CD14-positive monocyte (primary cell): ENCODE measurements at regions not wholly inside any gene's neighbourhood (a gene's known extent, or its start where the extent isn't known, plus 50 kb on each side); places are given as distances from the start of the nearest gene placed in this dataset.

Experiments used
- DNase-seq, 3 donors: peaks; one replicate each; pipeline ENCODE4 v3.0.0-alpha.2; 2011 to 2022
- H2AFZ ChIP-seq: 2 replicates; pipeline ENCODE4 v1.6.0; 2012; ENCODE audit warnings: mild to moderate bottlenecking, low read depth, low read length, inconsistent platforms; ENCODE audit not compliant: insufficient read depth, poor library complexity, severe bottlenecking
- H3K27ac ChIP-seq, 2 donors: 1 replicate in 1 of 2; 2 replicates in 1 of 2; pipeline ENCODE4 v1.5.1; 2012 to 2013; ENCODE audit warnings: low read length in 2 of 2, control low read depth in 1 of 2, inconsistent platforms in 1 of 2, low read depth in 1 of 2, mild to moderate bottlenecking in 1 of 2
- H3K27me3 ChIP-seq, 2 donors: one replicate each; pipeline versions ENCODE4 v1.6.0 to v1.6.1; 2011 to 2013; ENCODE audit warnings: low read length in 2 of 2; ENCODE audit not compliant: control insufficient read depth in 2 of 2, insufficient read depth in 2 of 2
- H3K36me3 ChIP-seq, 2 donors: replicated peaks in 1 of 2; 1 replicate in 1 of 2; 2 replicates in 1 of 2; pipeline versions ENCODE4 v1.5.1 to v1.6.1; 2012 to 2013; ENCODE audit warnings: low read length in 2 of 2, control low read depth in 1 of 2, inconsistent platforms in 1 of 2, mild to moderate bottlenecking in 1 of 2; ENCODE audit not compliant: insufficient read depth in 2 of 2, control insufficient read depth in 1 of 2
- H3K4me1 ChIP-seq, 2 donors: 1 replicate in 1 of 2; 2 replicates in 1 of 2; pipeline versions ENCODE4 v1.5.1 to v1.6.1; 2012 to 2013; ENCODE audit warnings: low read length in 2 of 2, control low read depth in 1 of 2, inconsistent platforms in 1 of 2, mild to moderate bottlenecking in 1 of 2, moderate library complexity in 1 of 2; ENCODE audit not compliant: insufficient read depth in 2 of 2, control insufficient read depth in 1 of 2
- H3K4me2 ChIP-seq: replicated peaks from 2 replicates; pipeline ENCODE3; 2012; ENCODE audit warnings: low read length, moderate library complexity, mild to moderate bottlenecking; ENCODE audit not compliant: poor library complexity, severe bottlenecking; ENCODE audit errors: extremely low read depth
- H3K4me3 ChIP-seq, 3 experiments: fragments of 200-600 bp in 1 of 3; sonication (generic) in 1 of 3; replicated peaks in 1 of 3; 1 replicate in 2 of 3; 2 replicates in 1 of 3; pipeline ENCODE4 v1.5.1; 2011 to 2013; ENCODE audit warnings: low read length in 3 of 3, mild to moderate bottlenecking in 3 of 3, control low read depth in 2 of 3, low read depth in 2 of 3, inconsistent platforms in 1 of 3, moderate library complexity in 1 of 3
- H3K79me2 ChIP-seq: 2 replicates; pipeline ENCODE4 v1.6.0; 2012; ENCODE audit warnings: mild to moderate bottlenecking, control low read depth, inconsistent platforms, low read length, moderate library complexity; ENCODE audit not compliant: insufficient read depth
- H3K9ac ChIP-seq: 2 replicates; pipeline ENCODE4 v1.6.0; 2017; ENCODE audit warnings: low read length, mild to moderate bottlenecking; ENCODE audit not compliant: insufficient read depth, poor library complexity, severe bottlenecking
- H3K9me3 ChIP-seq, 2 donors: replicated peaks in 1 of 2; 1 replicate in 1 of 2; 2 replicates in 1 of 2; pipeline versions ENCODE4 v1.5.1 to v1.6.1; 2012 to 2013; ENCODE audit warnings: low read length in 2 of 2, control low read depth in 1 of 2; ENCODE audit not compliant: control insufficient read depth in 1 of 2, insufficient read depth in 1 of 2
- H4K20me1 ChIP-seq: 2 replicates; pipeline ENCODE4 v1.6.0; 2012; ENCODE audit warnings: mild to moderate bottlenecking, low read length, control low read depth, moderate library complexity; ENCODE audit not compliant: insufficient read depth
- H3K27ac Mint-ChIP-seq, 7 donors: one replicate each; pipeline ENCODE4 v1.8.0; 2020; ENCODE audit warnings: mild to moderate bottlenecking in 7 of 7, mixed read lengths in 7 of 7, moderate library complexity in 6 of 7, inconsistent platforms in 2 of 7
- H3K27me3 Mint-ChIP-seq, 3 donors: one replicate each; pipeline ENCODE4 v1.8.0; 2021 to 2022; ENCODE audit warnings: low read depth in 3 of 3, mild to moderate bottlenecking in 3 of 3, mixed read lengths in 3 of 3, moderate library complexity in 3 of 3, inconsistent platforms in 1 of 3
- H3K36me3 Mint-ChIP-seq, 2 donors: one replicate each; pipeline ENCODE4 v1.8.0; 2020; ENCODE audit warnings: mixed read lengths in 2 of 2, inconsistent platforms in 1 of 2, mild to moderate bottlenecking in 1 of 2
- H3K4me1 Mint-ChIP-seq: one replicate; pipeline ENCODE4 v1.8.0; 2020; ENCODE audit warnings: mild to moderate bottlenecking, mixed read lengths
- H3K4me3 Mint-ChIP-seq, 2 donors: one replicate each; pipeline ENCODE4 v1.8.0; 2020; ENCODE audit warnings: mild to moderate bottlenecking in 2 of 2, mixed read lengths in 2 of 2, moderate library complexity in 1 of 2
- H3K9me3 Mint-ChIP-seq, 7 donors: one replicate each; pipeline ENCODE4 v1.8.0; 2020 to 2022; ENCODE audit warnings: mixed read lengths in 7 of 7, mild to moderate bottlenecking in 6 of 7, moderate library complexity in 6 of 7, inconsistent platforms in 2 of 7
- CTCF ChIP-seq: fragments of 200-600 bp; IDR thresholded peaks from one replicate; pipeline ENCODE4 v1.8.0; 2022; ENCODE audit warnings: antibody characterized with exemption, mild to moderate bottlenecking
- WGBS: methylation state at CpG from one replicate; pipeline ENCODE4 v1.1.5; 2013; ENCODE audit warnings: missing lambda C conversion rate; ENCODE audit not compliant: insufficient coverage; 5-methylcytosine and 5-hydroxymethylcytosine counted together
- intact Hi-C, 2 donors: fragments of 100-400 bp; cut with micrococcal nuclease; formaldehyde crosslinking; loops; one replicate each; pipeline versions ENCODE4 v1.15.0 to v1.15.1; 2023

- no peak for TF ChIP-seq CTCF
- 80% methylated on average over 3 of the region's 7 CpGs for WGBS
- H3K4me2 ChIP-seq: no peak overlapping the region
- DNase-seq: no peak
- Mint-ChIP-seq H3K27ac (no peak overlapping the region), H3K27me3 (no peaks in the 10 kb centered on the region), H3K4me3 (no peak overlapping the region), H3K36me3 (no peaks in the 10 kb centered on the region), H3K9me3 (peaks cover 0 to 2% (median 0%) of the 10 kb centered on the region in 7 donors), H3K4me1 (no peaks in the 10 kb centered on the region)
- H3K9me3 ChIP-seq: no peaks in the 10 kb centered on the region
- H3K4me3 ChIP-seq: no peak overlapping the region
- H3K9ac ChIP-seq: no peak overlapping the region
- no peak overlapping the region for H3K27ac ChIP-seq
- H4K20me1 ChIP-seq: no peaks in the 10 kb centered on the region
- intact Hi-C loops: no loop called here
- no peaks in the 10 kb centered on the region for H3K36me3 ChIP-seq
- no peak overlapping the region for H2AFZ ChIP-seq
- H3K27me3 ChIP-seq: no peaks in the 10 kb centered on the region
- H3K4me1 ChIP-seq: no peaks in the 10 kb centered on the region
- H3K79me2 ChIP-seq: no peaks in the 10 kb centered on the region
These were observed 1672.9 kb downstream of the REEP3 start for GRCh38 chr10:65194126-65194525.

GRCh38 chr10:65194555-65194954, 1673.4 kb downstream of the REEP3 start:
- no peaks in the 10 kb centered on the region for H3K36me3 Mint-ChIP-seq
- Histone ChIP-seq H3K4me1 (no peaks in the 10 kb centered on the region), H3K27me3 (no peaks in the 10 kb centered on the region), H3K4me2 (no peak overlapping the region), H3K9ac (no peak overlapping the region), H4K20me1 (no peaks in the 10 kb centered on the region), H3K27ac (no peak overlapping the region), H3K79me2 (no peaks in the 10 kb centered on the region), H3K9me3 (no peaks in the 10 kb centered on the region), H3K36me3 (no peaks in the 10 kb centered on the region), H2AFZ (no peak overlapping the region), H3K4me3 (no peak overlapping the region)
- no peaks in the 10 kb centered on the region for H3K4me1 Mint-ChIP-seq
- intact Hi-C loops: no loop called here
- H3K9me3 Mint-ChIP-seq: peaks cover 0 to 2% (median 0%) of the 10 kb centered on the region in 7 donors
- WGBS: no CpG with 5 or more reads among the region's 2 CpGs
- no peak for TF ChIP-seq CTCF
- H3K4me3 Mint-ChIP-seq: no peak overlapping the region
- H3K27ac Mint-ChIP-seq: no peak overlapping the region
- no peak for DNase-seq
- no peaks in the 10 kb centered on the region for H3K27me3 Mint-ChIP-seq
